SHP77 (cell line): ENCODE measurements at regions not wholly inside any gene's neighbourhood (a gene's known extent, or its start where the extent isn't known, plus 50 kb on each side); places are given as distances from the start of the nearest gene placed in this dataset.
"Not testable (repeated sequence)": the region's sequence is repeated elsewhere in the genome, so short reads cannot be mapped to it uniquely, and the experiment has no call there.

Experiments
- DNase-seq, 2 experiments: peaks; one replicate each; lab custom pipeline; 2025; lab: John Stamatoyannopoulos, UW

DNA sequence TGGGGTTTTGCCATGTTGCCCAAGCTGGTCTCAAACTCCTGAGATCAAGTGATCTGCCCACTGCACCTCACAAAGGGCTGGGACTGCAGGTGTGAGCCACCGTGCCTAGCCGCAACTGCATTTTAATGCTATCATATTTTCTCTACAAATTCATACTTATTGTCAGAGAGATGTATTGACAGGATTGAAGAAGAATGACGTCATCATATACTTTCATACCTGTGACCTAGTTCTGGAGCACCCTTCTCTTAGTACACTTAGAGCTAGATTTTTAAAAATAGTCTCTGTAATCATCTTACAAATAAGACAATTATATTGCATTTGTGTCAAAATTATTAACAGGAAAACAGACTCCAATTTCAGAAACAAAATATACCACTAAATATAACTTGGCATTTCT, 242.8 kb upstream of the PDZRN3 start:
- DNase-seq, result no peak

DNA sequence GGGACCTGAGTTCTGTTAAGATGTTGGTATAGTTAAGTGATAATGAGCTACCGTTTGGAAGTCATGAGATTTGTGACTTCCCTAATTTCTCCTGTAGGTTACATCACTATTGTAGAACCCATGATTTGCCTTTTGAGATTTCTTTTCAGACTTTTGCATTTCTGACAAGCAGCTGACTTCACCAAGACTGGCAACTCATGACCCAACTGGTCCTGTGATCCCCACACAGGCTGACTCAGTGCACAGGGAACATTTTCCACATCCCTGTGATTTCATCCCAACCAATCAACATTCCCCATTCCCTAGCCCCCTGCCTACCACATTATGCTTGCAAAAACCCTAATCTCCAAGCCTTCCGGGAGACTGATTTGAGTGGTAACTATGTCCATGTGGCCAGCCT, 242.1 kb upstream of the PDZRN3 start:
- no peak for DNase-seq

DNA sequence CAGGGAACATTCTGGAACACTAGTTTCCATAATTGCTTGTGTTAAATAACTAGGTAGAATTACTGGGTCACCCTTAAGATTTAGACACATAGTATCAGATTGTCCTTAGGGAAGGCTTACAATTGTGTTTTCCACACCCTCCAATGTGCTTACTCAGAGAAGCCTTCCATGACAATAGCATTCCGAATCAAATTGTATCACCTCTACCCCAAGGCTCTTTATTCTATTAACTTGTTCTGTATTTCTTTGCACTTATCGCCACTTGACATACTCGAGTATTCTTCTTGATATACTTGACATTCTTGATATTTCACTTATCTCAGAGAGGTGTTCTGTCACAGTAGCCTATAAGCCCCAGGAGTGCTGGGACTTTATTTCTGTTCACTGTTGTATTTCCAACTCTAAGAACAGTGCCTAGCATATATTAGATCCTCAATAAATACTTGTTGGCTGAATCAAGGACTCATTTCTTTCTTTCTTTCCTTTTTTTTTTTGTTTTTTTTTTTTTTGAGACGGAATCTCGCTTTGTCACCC, 238.9 kb upstream of the PDZRN3 start:
- no peak for DNase-seq

GRCh38 chr3:73855813-73856212, 231.1 kb upstream of the PDZRN3 start:
- no peak for DNase-seq

- peak; percentile 6 to 28 for DNase-seq
Measured at GRCh38 chr3:73848173-73848906, 223.6 kb upstream of the PDZRN3 start.

DNA sequence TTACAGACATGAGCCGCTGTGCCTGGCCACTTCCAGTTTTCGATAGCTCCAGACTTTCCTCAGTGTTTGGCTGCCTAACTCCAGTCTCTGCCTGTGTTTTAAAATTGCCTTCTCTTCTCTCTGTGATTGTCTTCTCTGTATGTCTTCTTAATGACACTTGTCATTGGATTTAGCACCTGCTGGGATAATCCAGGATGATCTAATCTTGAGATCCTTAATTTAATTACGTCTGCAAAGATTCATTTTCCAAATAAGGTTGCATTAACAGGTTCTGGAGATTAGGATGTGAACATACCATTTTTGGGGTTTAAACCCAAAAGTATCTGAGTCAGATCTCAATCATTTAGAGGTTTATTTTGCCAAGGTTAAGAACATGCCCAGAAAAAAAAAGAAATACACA, 222.2 kb upstream of the PDZRN3 start:
- no peak for DNase-seq

GRCh38 chr3:73839032-73839431, 214.3 kb upstream of the PDZRN3 start:
- DNase-seq, result no peak

DNA sequence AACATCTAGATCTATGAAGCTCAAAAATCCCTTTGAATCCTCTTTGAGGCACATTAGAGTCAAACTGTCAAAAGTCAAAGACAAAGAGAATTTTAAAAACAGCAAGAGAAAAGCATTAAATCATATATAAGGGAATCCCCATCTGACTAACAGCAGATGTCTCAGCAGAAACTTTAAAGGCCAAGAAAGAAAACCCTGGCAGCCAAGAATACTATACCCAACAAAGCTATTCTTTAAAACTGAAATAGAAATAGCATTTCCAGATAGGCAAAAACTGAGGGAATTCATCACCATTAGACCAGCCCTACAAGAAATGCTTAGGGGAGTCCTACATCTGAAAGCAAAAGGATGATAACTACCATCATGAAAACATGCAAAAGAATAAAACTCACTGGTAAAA, 211.2 kb upstream of the PDZRN3 start:
- DNase-seq, result no peak

DNA sequence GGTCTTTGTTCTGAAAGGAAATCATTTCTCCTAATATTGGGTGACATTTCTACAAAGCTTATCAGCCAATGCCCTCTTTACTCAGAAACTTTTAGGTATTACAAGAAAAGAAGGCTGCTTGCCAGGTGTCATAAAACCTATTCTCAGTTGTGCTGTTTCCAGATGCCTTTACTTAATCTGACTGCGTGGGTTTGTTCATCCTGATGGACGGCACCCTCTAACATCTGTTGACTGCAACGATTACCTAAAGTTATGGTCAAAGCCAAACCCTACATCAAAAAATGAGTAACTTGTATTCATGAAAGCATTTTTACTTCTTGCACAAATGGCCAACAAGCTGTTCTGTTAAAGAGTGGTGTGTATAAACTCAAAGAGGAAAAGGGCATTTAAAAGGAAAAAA, 207.7 kb upstream of the PDZRN3 start:
- DNase-seq, result no peak

GRCh38 chr3:73828348-73828747, 203.6 kb upstream of the PDZRN3 start:
- DNase-seq, result no peak

DNA sequence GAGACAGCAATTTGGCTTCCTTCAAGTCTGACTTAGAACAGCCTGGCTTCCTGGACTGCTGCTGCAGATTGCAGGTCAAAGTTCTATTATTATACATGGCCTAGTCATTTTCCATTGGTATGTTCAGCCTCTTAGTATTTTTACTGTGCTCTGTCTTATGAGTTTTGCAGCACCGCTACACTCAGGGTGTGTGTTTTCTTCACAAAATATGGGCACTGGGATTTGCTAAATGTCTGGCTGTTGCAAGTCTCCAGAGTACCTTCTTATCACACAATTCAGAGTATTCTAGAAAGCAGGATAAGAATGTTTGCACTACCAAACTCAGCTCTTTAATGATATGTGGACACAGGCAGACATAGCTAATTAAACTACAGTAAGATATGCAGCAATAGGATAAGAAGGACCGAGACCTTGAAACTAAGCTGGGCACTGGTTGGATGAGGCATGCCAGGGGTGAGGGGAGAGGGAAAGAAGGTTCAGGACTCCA, 203.0 kb upstream of the PDZRN3 start:
- DNase-seq, result no peak

- no peak for DNase-seq
Measured at GRCh38 chr3:73827204-73827603, 202.5 kb upstream of the PDZRN3 start.

- DNase-seq, result not testable (repeated sequence)
Measured at GRCh38 chr3:73820896-73821295, 196.2 kb upstream of the PDZRN3 start.

- no peak for DNase-seq
Measured at GRCh38 chr3:73820431-73820830, 195.7 kb upstream of the PDZRN3 start.

DNA sequence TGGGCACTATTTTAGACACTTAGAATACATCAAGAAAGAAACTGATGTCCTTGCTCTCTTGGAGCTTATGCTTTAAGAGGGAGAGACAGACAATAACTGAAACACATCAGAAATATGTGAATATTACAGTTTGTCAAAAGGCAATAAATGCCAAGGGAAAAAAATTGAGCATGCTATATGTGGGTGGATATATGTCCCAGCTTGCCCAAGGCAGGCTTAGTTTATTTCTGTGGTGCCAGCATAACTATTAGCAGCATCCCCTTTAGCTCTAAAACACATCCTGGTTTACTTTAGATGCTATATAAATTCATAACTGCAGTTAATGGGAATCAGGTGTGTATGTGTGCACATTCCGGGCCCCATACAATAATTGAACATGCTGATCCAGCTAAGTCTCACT, 191.2 kb upstream of the PDZRN3 start:
- DNase-seq, result no peak

GRCh38 chr3:73813692-73814292, 189.1 kb upstream of the PDZRN3 start:
- no peak for DNase-seq

DNA sequence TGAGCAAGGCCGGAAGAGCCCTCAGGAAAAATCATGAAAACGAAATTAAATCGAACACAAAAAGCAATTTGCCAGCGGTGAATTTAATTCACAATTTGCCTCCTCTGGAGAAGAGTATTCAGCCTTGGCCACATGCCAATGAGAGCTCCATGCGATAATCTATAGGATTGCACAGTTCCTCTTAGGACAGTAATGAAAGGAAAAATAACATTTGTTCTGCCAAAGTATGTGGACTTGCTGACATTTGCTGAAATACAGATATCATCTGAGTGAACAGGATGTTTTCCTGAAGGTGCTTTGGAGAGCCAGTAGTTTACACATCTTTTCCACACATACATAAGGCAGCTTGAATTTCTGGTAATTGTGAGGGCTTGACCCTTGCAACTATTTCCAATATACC, 188.6 kb upstream of the PDZRN3 start:
- no peak for DNase-seq

- DNase-seq, result no peak
Measured at GRCh38 chr3:73812054-73812453, 187.3 kb upstream of the PDZRN3 start.

DNA sequence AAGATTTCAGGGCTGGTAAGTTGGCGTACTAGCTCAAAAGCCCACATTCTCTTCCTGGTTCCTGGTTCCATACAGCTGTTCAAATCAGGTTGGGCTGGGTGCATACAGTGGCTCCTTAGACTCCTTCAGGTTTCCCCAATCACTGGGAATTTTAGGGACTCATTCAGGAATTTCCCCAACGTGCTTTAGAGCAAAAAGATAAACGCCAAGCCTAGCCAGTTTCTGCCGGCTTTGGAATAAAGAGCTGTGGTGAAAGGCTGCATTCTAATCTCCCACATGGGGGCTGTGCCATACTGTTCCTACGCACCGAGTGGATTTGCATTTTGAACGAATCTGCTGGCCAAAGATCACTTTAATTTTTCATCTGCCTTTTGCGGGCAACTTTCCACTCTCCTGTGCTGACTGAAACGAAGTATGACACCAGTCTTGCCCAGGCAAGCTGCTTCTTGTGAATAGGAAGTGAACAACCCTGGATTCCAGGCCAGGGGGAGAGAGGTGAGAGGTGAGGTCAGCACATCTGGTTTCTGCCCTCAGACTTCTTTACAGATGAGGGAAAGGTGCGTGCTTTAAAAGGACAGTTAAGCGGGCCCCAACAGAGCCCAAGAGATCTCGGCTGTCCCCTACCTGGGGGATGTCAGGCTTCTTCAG, 184.2 kb upstream of the PDZRN3 start:
- no peak for DNase-seq

DNA sequence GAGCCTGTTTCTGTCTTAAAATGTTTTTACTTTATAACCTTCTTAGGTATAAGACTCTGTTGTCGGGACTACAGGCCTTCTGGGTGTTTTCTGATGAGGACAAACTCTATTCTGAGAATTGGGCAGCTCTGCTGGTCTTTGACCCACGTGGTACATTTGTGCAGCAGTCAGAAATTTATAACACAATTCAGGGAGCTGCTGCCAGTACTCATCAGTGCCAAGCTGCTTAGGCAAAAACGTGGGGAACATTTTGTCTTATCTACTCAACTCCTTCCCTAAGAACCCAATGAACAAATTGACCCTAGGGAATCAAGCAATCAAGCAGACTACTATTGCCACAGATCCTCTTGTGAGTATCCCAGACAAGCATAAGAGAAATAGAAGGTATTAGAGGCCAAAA, 180.7 kb upstream of the PDZRN3 start:
- no peak for DNase-seq

DNA sequence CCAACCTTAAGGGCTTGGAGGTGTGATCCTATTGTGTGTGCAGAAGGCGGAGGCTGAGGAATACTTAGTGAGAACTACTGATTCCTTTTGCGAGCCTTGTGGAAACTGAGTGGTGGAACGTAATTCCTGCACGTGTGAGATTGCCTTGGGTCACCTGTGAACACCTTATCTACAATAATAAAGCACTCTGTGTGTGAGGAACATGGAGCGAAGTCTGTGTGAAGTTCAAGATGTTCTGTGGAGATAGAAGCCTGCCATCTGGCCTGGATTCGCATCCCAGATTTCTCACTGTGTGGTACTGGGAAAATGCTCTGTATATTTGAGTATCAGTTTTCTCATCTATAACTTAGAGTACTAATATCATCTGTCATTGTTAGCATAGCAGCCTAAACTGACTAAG, 179.5 kb upstream of the PDZRN3 start:
- DNase-seq, result no peak

DNA sequence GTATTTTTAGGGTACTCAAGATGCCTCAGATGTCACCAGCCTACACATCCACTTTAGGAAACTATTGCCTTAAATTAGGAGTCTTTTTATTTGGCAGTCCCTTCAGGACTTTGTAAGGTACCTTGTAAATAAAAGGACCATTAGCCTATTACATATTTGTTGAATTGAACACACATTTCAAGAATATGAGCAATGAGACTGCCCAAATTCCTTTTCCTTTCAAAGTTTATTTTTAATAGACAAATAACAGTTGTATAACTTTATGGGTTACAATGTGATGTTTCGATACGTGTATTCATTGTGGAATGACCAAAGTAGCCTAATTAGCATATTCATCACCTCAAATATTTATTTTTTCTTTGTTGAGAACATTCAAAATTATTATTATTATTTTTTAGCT, 176.7 kb upstream of the PDZRN3 start:
- no peak for DNase-seq

- no peak for DNase-seq
Measured at GRCh38 chr3:73797311-73797710, 172.6 kb upstream of the PDZRN3 start.
